H1 (cell line): ENCODE measurements at regions not wholly inside any gene's neighbourhood (a gene's known extent, or its start where the extent isn't known, plus 50 kb on each side); places are given as distances from the start of the nearest gene placed in this dataset.

ENCODE experiments used
- CREB1 ChIP-seq: IDR thresholded peaks from 2 replicates; pipeline ENCODE4 v1.6.1; 2012; ENCODE audit warnings: inconsistent platforms
- ZNF274 ChIP-seq: IDR thresholded peaks from 2 replicates; pipeline ENCODE4 v1.7.0; 2012; ENCODE audit warnings: low read length, borderline replicate concordance; ENCODE audit errors: extremely low read depth

DNA sequence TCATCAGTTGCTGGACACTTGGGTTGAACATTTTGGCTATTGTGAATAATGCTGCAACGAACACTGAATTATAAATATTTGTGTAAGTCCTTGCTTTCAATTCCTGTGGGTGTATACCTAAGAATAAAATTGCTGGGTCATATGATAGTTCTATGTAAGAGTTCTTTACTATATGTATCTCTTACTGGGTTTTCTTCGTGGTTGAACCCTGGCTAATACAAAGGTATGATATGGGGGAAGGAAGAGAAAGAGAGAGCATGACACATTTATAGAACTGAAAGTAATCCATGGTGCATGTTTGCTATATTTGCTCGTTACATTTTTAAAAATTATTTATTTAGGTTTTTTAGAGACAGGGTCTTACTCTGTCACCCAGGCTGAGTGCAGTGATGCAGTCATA, 143.1 kb upstream of the GAREM1 start (continued):
- TF ChIP-seq ZNF274 (no peak), CREB1 (no peak)
